ENCODE measurements at regions not wholly inside any gene's neighbourhood (a gene's known extent, or its start where the extent isn't known, plus 50 kb on each side); places are given as distances from the start of the nearest gene placed in this dataset.

- TF ChIP-seq, protein P1, sequence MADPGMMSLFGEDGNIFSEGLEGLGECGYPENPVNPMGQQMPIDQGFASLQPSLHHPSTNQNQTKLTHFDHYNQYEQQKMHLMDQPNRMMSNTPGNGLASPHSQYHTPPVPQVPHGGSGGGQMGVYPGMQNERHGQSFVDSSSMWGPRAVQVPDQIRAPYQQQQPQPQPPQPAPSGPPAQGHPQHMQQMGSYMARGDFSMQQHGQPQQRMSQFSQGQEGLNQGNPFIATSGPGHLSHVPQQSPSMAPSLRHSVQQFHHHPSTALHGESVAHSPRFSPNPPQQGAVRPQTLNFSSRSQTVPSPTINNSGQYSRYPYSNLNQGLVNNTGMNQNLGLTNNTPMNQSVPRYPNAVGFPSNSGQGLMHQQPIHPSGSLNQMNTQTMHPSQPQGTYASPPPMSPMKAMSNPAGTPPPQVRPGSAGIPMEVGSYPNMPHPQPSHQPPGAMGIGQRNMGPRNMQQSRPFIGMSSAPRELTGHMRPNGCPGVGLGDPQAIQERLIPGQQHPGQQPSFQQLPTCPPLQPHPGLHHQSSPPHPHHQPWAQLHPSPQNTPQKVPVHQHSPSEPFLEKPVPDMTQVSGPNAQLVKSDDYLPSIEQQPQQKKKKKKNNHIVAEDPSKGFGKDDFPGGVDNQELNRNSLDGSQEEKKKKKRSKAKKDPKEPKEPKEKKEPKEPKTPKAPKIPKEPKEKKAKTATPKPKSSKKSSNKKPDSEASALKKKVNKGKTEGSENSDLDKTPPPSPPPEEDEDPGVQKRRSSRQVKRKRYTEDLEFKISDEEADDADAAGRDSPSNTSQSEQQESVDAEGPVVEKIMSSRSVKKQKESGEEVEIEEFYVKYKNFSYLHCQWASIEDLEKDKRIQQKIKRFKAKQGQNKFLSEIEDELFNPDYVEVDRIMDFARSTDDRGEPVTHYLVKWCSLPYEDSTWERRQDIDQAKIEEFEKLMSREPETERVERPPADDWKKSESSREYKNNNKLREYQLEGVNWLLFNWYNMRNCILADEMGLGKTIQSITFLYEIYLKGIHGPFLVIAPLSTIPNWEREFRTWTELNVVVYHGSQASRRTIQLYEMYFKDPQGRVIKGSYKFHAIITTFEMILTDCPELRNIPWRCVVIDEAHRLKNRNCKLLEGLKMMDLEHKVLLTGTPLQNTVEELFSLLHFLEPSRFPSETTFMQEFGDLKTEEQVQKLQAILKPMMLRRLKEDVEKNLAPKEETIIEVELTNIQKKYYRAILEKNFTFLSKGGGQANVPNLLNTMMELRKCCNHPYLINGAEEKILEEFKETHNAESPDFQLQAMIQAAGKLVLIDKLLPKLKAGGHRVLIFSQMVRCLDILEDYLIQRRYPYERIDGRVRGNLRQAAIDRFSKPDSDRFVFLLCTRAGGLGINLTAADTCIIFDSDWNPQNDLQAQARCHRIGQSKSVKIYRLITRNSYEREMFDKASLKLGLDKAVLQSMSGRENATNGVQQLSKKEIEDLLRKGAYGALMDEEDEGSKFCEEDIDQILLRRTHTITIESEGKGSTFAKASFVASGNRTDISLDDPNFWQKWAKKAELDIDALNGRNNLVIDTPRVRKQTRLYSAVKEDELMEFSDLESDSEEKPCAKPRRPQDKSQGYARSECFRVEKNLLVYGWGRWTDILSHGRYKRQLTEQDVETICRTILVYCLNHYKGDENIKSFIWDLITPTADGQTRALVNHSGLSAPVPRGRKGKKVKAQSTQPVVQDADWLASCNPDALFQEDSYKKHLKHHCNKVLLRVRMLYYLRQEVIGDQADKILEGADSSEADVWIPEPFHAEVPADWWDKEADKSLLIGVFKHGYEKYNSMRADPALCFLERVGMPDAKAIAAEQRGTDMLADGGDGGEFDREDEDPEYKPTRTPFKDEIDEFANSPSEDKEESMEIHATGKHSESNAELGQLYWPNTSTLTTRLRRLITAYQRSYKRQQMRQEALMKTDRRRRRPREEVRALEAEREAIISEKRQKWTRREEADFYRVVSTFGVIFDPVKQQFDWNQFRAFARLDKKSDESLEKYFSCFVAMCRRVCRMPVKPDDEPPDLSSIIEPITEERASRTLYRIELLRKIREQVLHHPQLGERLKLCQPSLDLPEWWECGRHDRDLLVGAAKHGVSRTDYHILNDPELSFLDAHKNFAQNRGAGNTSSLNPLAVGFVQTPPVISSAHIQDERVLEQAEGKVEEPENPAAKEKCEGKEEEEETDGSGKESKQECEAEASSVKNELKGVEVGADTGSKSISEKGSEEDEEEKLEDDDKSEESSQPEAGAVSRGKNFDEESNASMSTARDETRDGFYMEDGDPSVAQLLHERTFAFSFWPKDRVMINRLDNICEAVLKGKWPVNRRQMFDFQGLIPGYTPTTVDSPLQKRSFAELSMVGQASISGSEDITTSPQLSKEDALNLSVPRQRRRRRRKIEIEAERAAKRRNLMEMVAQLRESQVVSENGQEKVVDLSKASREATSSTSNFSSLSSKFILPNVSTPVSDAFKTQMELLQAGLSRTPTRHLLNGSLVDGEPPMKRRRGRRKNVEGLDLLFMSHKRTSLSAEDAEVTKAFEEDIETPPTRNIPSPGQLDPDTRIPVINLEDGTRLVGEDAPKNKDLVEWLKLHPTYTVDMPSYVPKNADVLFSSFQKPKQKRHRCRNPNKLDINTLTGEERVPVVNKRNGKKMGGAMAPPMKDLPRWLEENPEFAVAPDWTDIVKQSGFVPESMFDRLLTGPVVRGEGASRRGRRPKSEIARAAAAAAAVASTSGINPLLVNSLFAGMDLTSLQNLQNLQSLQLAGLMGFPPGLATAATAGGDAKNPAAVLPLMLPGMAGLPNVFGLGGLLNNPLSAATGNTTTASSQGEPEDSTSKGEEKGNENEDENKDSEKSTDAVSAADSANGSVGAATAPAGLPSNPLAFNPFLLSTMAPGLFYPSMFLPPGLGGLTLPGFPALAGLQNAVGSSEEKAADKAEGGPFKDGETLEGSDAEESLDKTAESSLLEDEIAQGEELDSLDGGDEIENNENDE (IDR thresholded peaks at IDR 0.05; ENCODE audit: insufficient replicate concordance, low read length): no peak
- TF ChIP-seq SP2 (IDR thresholded peaks at IDR 0.05; ENCODE audit: low read length) (no peak), HDAC2 (IDR thresholded peaks at IDR 0.05; ENCODE audit: borderline replicate concordance in 1 of 2, low read depth in 2 of 2, low read length in 2 of 2) (no peak), GTF2F1 (IDR thresholded peaks at IDR 0.05; ENCODE audit: borderline replicate concordance, low read depth, low read length) (no peak), SIN3A (conservative IDR thresholded peaks at IDR 0.05 in 1 of 2, IDR thresholded peaks at IDR 0.05 in 1 of 2; ENCODE audit: low read depth in 1 of 2, low read length in 2 of 2) (no peak), YY1 (IDR thresholded peaks at IDR 0.05; ENCODE audit: low read depth, low read length) (no peak), JUN (IDR thresholded peaks at IDR 0.05; ENCODE audit: low read depth, low read length) (no peak)
- TF ChIP-seq, protein P2, sequence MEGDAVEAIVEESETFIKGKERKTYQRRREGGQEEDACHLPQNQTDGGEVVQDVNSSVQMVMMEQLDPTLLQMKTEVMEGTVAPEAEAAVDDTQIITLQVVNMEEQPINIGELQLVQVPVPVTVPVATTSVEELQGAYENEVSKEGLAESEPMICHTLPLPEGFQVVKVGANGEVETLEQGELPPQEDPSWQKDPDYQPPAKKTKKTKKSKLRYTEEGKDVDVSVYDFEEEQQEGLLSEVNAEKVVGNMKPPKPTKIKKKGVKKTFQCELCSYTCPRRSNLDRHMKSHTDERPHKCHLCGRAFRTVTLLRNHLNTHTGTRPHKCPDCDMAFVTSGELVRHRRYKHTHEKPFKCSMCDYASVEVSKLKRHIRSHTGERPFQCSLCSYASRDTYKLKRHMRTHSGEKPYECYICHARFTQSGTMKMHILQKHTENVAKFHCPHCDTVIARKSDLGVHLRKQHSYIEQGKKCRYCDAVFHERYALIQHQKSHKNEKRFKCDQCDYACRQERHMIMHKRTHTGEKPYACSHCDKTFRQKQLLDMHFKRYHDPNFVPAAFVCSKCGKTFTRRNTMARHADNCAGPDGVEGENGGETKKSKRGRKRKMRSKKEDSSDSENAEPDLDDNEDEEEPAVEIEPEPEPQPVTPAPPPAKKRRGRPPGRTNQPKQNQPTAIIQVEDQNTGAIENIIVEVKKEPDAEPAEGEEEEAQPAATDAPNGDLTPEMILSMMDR (IDR thresholded peaks at IDR 0.05; ENCODE audit: control extremely low read depth in 1 of 3, insufficient read depth in 1 of 3, low read depth in 1 of 3, low read length in 3 of 3): no peak
These were observed 210.0 kb upstream of the TOX3 start (continued) for GRCh38 chr16:52756812-52757517.
